A549 (cell line): ENCODE measurements at regions not wholly inside any gene's neighbourhood (a gene's known extent, or its start where the extent isn't known, plus 50 kb on each side); places are given as distances from the start of the nearest gene placed in this dataset.

ENCODE experiments used
- CHD4 ChIP-seq: fragments of 200-600 bp; sonication (generic); IDR thresholded peaks from 2 replicates; pipeline ENCODE4 v1.6.1; 2016; ENCODE audit warnings: antibody characterized with exemption, mild to moderate bottlenecking, borderline replicate concordance
- EP300 ChIP-seq, 2 experiments: fragments of >200 bp; sonication (Bioruptor Twin); formaldehyde crosslinking; IDR thresholded peaks; 2 replicates in 1 of 2; 3 replicates in 1 of 2; pipeline ENCODE4 v1.6.1; 2016 to 2017
- ESRRA ChIP-seq: fragments of 150-350 bp; IDR thresholded peaks from 2 replicates; pipeline ENCODE4 v1.6.1; 2014; ENCODE audit warnings: mild to moderate bottlenecking, low read length, borderline replicate concordance
- MAX ChIP-seq: IDR thresholded peaks from 2 replicates; pipeline ENCODE4 v1.6.1; 2012
- POLR2A ChIP-seq: IDR thresholded peaks from 2 replicates; pipeline ENCODE4 v1.6.1; 2012; ENCODE audit warnings: mild to moderate bottlenecking, low read length
- TF ChIP-seq, protein P1 (sequence below): fragments of >200 bp; sonication (Bioruptor Twin); formaldehyde crosslinking; IDR thresholded peaks from 3 replicates; pipeline ENCODE4 v1.5.1; 2016
- TF ChIP-seq, protein P2 (sequence below): fragments of 200-600 bp; sonication (generic); IDR thresholded peaks from 2 replicates; pipeline ENCODE4 v1.6.1; 2016; ENCODE audit warnings: antibody characterized with exemption, mild to moderate bottlenecking, moderate library complexity

DNA sequence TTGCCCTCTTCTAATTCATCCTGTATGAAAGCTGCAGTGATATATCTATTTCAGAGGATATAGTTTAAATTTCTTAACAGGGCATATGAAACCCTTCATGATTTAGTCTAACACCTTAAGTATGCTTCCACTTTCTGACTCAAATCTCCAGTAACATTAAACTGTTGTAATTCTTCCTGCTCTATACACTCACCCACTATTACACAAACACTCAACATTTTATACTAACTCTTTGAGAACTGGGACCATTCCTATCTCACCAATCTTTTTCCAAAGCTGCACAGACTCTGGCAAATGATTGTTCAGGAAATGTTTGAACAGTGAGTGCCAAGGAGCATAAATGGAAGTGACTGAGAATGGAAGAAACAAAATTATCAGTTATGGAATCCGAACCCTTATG lies 560.4 kb upstream of the DPPA4 start:
- TF ChIP-seq, protein P1, sequence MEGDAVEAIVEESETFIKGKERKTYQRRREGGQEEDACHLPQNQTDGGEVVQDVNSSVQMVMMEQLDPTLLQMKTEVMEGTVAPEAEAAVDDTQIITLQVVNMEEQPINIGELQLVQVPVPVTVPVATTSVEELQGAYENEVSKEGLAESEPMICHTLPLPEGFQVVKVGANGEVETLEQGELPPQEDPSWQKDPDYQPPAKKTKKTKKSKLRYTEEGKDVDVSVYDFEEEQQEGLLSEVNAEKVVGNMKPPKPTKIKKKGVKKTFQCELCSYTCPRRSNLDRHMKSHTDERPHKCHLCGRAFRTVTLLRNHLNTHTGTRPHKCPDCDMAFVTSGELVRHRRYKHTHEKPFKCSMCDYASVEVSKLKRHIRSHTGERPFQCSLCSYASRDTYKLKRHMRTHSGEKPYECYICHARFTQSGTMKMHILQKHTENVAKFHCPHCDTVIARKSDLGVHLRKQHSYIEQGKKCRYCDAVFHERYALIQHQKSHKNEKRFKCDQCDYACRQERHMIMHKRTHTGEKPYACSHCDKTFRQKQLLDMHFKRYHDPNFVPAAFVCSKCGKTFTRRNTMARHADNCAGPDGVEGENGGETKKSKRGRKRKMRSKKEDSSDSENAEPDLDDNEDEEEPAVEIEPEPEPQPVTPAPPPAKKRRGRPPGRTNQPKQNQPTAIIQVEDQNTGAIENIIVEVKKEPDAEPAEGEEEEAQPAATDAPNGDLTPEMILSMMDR: no peak
- TF ChIP-seq EP300 (IDR thresholded peaks at IDR 0.05) (no peak), MAX (no peak), CHD4 (no peak), POLR2A (no peak), ESRRA (no peak)
- TF ChIP-seq, protein P2, sequence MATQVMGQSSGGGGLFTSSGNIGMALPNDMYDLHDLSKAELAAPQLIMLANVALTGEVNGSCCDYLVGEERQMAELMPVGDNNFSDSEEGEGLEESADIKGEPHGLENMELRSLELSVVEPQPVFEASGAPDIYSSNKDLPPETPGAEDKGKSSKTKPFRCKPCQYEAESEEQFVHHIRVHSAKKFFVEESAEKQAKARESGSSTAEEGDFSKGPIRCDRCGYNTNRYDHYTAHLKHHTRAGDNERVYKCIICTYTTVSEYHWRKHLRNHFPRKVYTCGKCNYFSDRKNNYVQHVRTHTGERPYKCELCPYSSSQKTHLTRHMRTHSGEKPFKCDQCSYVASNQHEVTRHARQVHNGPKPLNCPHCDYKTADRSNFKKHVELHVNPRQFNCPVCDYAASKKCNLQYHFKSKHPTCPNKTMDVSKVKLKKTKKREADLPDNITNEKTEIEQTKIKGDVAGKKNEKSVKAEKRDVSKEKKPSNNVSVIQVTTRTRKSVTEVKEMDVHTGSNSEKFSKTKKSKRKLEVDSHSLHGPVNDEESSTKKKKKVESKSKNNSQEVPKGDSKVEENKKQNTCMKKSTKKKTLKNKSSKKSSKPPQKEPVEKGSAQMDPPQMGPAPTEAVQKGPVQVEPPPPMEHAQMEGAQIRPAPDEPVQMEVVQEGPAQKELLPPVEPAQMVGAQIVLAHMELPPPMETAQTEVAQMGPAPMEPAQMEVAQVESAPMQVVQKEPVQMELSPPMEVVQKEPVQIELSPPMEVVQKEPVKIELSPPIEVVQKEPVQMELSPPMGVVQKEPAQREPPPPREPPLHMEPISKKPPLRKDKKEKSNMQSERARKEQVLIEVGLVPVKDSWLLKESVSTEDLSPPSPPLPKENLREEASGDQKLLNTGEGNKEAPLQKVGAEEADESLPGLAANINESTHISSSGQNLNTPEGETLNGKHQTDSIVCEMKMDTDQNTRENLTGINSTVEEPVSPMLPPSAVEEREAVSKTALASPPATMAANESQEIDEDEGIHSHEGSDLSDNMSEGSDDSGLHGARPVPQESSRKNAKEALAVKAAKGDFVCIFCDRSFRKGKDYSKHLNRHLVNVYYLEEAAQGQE: no peak
